ENCODE measurements at regions not wholly inside any gene's neighbourhood (a gene's known extent, or its start where the extent isn't known, plus 50 kb on each side); places are given as distances from the start of the nearest gene placed in this dataset.

DNA sequence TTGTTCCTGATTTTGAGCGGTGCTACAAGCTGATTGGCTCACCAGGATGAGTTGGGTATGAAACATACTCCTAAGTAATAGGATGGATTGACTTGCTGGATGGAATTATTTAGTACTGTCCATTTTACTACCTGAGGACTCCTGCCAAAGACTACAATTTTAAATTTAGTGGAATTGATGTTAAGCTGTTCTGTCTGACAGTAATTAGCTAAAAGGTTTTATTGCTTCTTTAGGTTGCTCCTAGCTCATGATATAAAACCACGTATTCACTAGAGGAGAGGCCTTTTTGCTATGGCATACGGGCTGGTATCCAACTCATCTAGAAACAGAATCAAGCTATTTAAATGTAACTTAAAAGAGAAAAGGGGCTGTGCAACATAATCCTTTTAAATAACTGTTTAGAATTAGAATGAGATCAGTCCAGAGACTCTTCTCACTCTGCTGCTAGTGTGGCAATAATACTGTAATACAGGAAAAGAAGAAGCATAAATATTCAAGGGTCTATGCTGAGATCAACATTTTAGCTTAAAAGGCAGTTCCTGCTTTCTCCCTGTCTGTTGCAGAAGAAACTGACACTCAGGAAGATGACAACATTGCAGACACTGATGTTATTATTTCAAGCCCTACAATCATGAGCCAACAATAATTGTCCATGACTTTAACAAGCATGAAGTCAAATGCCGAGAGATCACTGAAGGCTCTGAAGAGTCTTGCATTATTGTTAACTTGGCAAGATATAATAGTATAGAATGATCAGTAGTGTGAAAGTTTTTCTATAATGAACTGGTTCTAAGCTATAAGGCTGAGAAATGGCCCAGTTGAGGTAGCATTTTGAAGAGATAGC is 258.7 kb upstream of the ADGRL4 start:
- Histone ChIP-seq H3K4ac (ENCODE audit: low read depth in 1 of 2, low read length in 2 of 2) (no peak overlapping the region), H3K27me3 (ENCODE audit: control insufficient read depth in 1 of 2, insufficient read depth in 1 of 2, low read length in 2 of 2) (no peaks in the 10 kb centered on the region), H3K9ac (ENCODE audit: low read length) (no peak overlapping the region), H2BK15ac (ENCODE audit: low read depth, poor library complexity, severe bottlenecking) (no peak overlapping the region), H3K14ac (ENCODE audit: low read length in 2 of 2) (no peak overlapping the region), H2AK5ac (ENCODE audit: low read length, severe bottlenecking) (no peak overlapping the region), H3K4me2 (ENCODE audit: low read length, poor library complexity, severe bottlenecking) (no peak overlapping the region), H3K9me3 (ENCODE audit: control insufficient read depth, low read length) (no peaks in the 10 kb centered on the region), H4K8ac (ENCODE audit: low read length) (no peak overlapping the region), H2BK12ac (ENCODE audit: low read length in 2 of 2) (no peak overlapping the region), H3K27ac (ENCODE audit: low read length, poor library complexity, severe bottlenecking) (no peak overlapping the region), H3K4me3 (ENCODE audit: insufficient read depth in 1 of 2, low read depth in 1 of 2, low read length in 2 of 2) (no peak overlapping the region), H4K91ac (ENCODE audit: low read length) (no peak overlapping the region), H3K36me3 (ENCODE audit: control insufficient read depth in 1 of 2, insufficient read depth in 2 of 2, low read depth in 1 of 2, low read length in 2 of 2) (no peaks in the 10 kb centered on the region), H3K18ac (ENCODE audit: low read depth in 1 of 2, low read length in 2 of 2) (no peak overlapping the region), H3K23ac (ENCODE audit: low read length in 2 of 2) (no peak overlapping the region), H3K79me1 (replicated peaks; ENCODE audit: low read length, poor library complexity, severe bottlenecking) (no peaks in the 10 kb centered on the region), H2AFZ (ENCODE audit: low read depth, low read length) (no peak overlapping the region), H3K4me1 (ENCODE audit: control insufficient read depth, insufficient read depth, low read depth, low read length) (no peaks in the 10 kb centered on the region), H2BK120ac (ENCODE audit: low read depth, low read length) (no peak overlapping the region), H2BK5ac (ENCODE audit: low read depth, low read length, poor library complexity, severe bottlenecking) (no peak overlapping the region)
- WGBS = 97% methylated on average over 2 of the region's 4 CpGs
- DNase-seq = no peak

DNA sequence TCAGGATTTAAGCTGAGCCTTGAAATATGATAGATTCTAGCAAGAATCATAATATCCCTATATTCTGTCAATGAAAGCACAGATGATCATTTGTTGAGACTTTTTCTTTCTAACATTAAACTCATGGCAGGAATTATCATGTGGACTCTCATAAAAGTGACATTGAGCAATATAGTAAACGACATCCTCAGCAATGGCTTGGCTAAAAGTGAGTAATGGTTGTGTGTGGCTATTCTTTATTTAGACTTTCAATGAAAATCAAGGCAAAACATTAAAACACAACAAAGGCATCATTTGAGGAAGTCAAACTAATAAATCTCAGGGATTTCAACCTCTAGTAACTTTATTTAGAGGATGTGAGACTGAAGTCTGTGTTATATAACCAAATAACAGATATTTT is 257.8 kb upstream of the ADGRL4 start:
- Histone ChIP-seq H3K36me3 (ENCODE audit: control insufficient read depth in 1 of 2, insufficient read depth in 2 of 2, low read depth in 1 of 2, low read length in 2 of 2) (no peaks in the 10 kb centered on the region), H3K27me3 (ENCODE audit: control insufficient read depth in 1 of 2, insufficient read depth in 1 of 2, low read length in 2 of 2) (no peaks in the 10 kb centered on the region), H3K79me1 (replicated peaks; ENCODE audit: low read length, poor library complexity, severe bottlenecking) (no peaks in the 10 kb centered on the region), H3K9me3 (ENCODE audit: control insufficient read depth, low read length) (no peaks in the 10 kb centered on the region), H3K23ac (ENCODE audit: low read length in 2 of 2) (no peak overlapping the region), H2BK15ac (ENCODE audit: low read depth, poor library complexity, severe bottlenecking) (no peak overlapping the region), H4K8ac (ENCODE audit: low read length) (no peak overlapping the region), H2BK5ac (ENCODE audit: low read depth, low read length, poor library complexity, severe bottlenecking) (no peak overlapping the region), H2AFZ (ENCODE audit: low read depth, low read length) (no peak overlapping the region), H2BK12ac (ENCODE audit: low read length in 2 of 2) (no peak overlapping the region), H3K4me1 (ENCODE audit: control insufficient read depth, insufficient read depth, low read depth, low read length) (no peaks in the 10 kb centered on the region), H3K4me2 (ENCODE audit: low read length, poor library complexity, severe bottlenecking) (no peak overlapping the region), H4K91ac (ENCODE audit: low read length) (no peak overlapping the region), H3K27ac (ENCODE audit: low read length, poor library complexity, severe bottlenecking) (no peak overlapping the region), H3K14ac (ENCODE audit: low read length in 2 of 2) (no peak overlapping the region), H3K9ac (ENCODE audit: low read length) (no peak overlapping the region), H2AK5ac (ENCODE audit: low read length, severe bottlenecking) (no peak overlapping the region), H2BK120ac (ENCODE audit: low read depth, low read length) (no peak overlapping the region), H3K4ac (ENCODE audit: low read depth in 1 of 2, low read length in 2 of 2) (no peak overlapping the region), H3K18ac (ENCODE audit: low read depth in 1 of 2, low read length in 2 of 2) (no peak overlapping the region), H3K4me3 (ENCODE audit: insufficient read depth in 1 of 2, low read depth in 1 of 2, low read length in 2 of 2) (no peak overlapping the region)
- WGBS = no CpG with 5 or more reads among the region's 1 CpG
- DNase-seq = no peak

DNA sequence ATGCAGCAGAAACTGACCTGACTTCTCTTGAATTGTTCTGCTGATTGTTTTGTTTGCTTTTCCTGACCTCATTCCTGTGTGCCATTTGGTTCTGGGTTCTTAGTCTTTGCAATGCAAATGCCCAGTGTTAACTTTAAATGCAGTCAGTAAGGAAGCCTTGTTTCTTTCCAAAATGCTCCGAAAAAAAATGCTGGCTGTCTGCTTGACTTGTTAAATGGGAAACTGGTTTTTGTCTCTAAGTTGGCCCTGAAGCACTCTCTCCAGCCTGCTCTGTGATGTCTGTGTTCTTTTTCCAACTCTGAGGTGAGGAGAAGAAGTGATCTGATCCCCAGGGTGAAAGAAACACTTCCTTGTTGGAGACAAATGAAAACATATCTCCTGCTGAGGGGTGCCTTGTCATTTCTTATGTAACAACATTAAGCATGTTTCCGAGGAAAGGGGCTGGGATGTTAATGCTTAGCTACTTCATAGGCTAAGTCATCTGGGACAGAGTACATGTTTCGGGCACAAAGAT is 256.3 kb upstream of the ADGRL4 start:
- Histone ChIP-seq H3K18ac (ENCODE audit: low read depth in 1 of 2, low read length in 2 of 2) (no peak overlapping the region), H2BK15ac (ENCODE audit: low read depth, poor library complexity, severe bottlenecking) (no peak overlapping the region), H2AFZ (ENCODE audit: low read depth, low read length) (no peak overlapping the region), H3K9ac (ENCODE audit: low read length) (no peak overlapping the region), H2AK5ac (ENCODE audit: low read length, severe bottlenecking) (no peak overlapping the region), H2BK5ac (ENCODE audit: low read depth, low read length, poor library complexity, severe bottlenecking) (no peak overlapping the region), H2BK12ac (ENCODE audit: low read length in 2 of 2) (no peak overlapping the region), H3K4ac (ENCODE audit: low read depth in 1 of 2, low read length in 2 of 2) (peak overlapping the region in 1 of 2 experiments; percentile 32), H3K14ac (ENCODE audit: low read length in 2 of 2) (no peak overlapping the region), H3K27me3 (ENCODE audit: control insufficient read depth in 1 of 2, insufficient read depth in 1 of 2, low read length in 2 of 2) (no peaks in the 10 kb centered on the region), H3K36me3 (ENCODE audit: control insufficient read depth in 1 of 2, insufficient read depth in 2 of 2, low read depth in 1 of 2, low read length in 2 of 2) (no peaks in the 10 kb centered on the region), H4K91ac (ENCODE audit: low read length) (no peak overlapping the region), H3K4me1 (ENCODE audit: control insufficient read depth, insufficient read depth, low read depth, low read length) (no peaks in the 10 kb centered on the region), H3K27ac (ENCODE audit: low read length, poor library complexity, severe bottlenecking) (no peak overlapping the region), H4K8ac (ENCODE audit: low read length) (no peak overlapping the region), H3K4me2 (ENCODE audit: low read length, poor library complexity, severe bottlenecking) (no peak overlapping the region), H3K23ac (ENCODE audit: low read length in 2 of 2) (no peak overlapping the region), H3K9me3 (ENCODE audit: control insufficient read depth, low read length) (no peaks in the 10 kb centered on the region), H2BK120ac (ENCODE audit: low read depth, low read length) (no peak overlapping the region), H3K4me3 (ENCODE audit: insufficient read depth in 1 of 2, low read depth in 1 of 2, low read length in 2 of 2) (no peak overlapping the region), H3K79me1 (replicated peaks; ENCODE audit: low read length, poor library complexity, severe bottlenecking) (no peaks in the 10 kb centered on the region)
- no peak for DNase-seq
- 46% methylated on average over 3 of the region's 3 CpGs for WGBS

DNA sequence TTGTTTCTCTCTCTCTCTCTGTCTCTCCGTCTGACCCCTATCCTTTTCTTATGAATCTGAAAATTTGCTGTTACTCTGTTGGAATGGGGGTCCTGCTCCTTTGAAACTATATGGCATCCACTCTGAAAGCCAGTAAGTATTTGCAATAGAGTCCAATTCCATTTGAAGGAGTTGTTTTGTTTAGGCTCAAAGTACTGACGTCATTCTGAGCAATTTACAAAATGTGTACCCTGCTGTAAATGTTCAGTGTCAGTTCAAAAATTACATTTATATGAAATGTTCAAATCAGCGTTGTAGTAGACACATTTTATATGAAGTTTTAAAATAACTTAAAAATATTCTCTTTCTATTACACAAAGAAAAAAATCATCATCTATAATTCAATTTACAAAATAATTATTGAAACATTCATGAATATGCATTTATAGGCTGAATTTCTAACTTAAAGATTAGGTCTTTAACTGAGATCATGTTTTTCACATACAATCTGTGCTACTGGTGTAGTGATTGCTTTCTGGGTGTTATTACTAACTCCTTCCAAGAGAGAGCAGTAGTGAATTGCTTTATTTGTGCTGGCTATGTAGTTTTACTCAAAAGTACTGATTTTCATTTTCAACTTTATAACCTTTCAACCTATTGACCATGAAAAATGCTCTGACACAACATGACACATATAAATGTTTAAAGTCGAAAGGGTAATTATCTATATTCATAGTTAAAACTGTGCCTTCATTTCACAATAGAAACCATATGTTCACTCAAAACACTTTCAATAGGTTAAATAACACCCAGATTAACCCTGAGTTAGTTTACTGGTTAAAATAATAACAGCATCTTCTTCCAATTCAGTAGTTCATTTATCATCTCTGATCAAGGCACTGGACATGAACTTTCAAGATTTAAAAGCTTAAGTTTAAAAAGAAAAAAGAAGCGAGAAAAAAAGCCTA is 253.1 kb upstream of the ADGRL4 start:
- no peak overlapping the region for H2AFZ ChIP-seq (ENCODE audit: low read depth, low read length)
- H3K4ac ChIP-seq (ENCODE audit: low read depth in 1 of 2, low read length in 2 of 2) = no peak overlapping the region
- no peak overlapping the region for H3K23ac ChIP-seq (ENCODE audit: low read length in 2 of 2)
- no peak overlapping the region for H4K91ac ChIP-seq (ENCODE audit: low read length)
- no peaks in the 10 kb centered on the region for H3K36me3 ChIP-seq (ENCODE audit: control insufficient read depth in 1 of 2, insufficient read depth in 2 of 2, low read depth in 1 of 2, low read length in 2 of 2)
- H3K27me3 ChIP-seq (ENCODE audit: control insufficient read depth in 1 of 2, insufficient read depth in 1 of 2, low read length in 2 of 2) = no peaks in the 10 kb centered on the region
- H2BK5ac ChIP-seq (ENCODE audit: low read depth, low read length, poor library complexity, severe bottlenecking) = no peak overlapping the region
- peak overlapping the region; percentile 50 for H3K9ac ChIP-seq (ENCODE audit: low read length)
- DNase-seq = peak; percentile 51
- no peak overlapping the region for H4K8ac ChIP-seq (ENCODE audit: low read length)
- no peak overlapping the region for H2BK120ac ChIP-seq (ENCODE audit: low read depth, low read length)
- H2AK5ac ChIP-seq (ENCODE audit: low read length, severe bottlenecking) = no peak overlapping the region
- H2BK15ac ChIP-seq (ENCODE audit: low read depth, poor library complexity, severe bottlenecking) = no peak overlapping the region
- H2BK12ac ChIP-seq (ENCODE audit: low read length in 2 of 2) = no peak overlapping the region
- no peak overlapping the region for H3K27ac ChIP-seq (ENCODE audit: low read length, poor library complexity, severe bottlenecking)
- H3K18ac ChIP-seq (ENCODE audit: low read depth in 1 of 2, low read length in 2 of 2) = no peak overlapping the region
- H3K4me1 ChIP-seq (ENCODE audit: control insufficient read depth, insufficient read depth, low read depth, low read length) = no peaks in the 10 kb centered on the region
- WGBS = 67% methylated on average over 1 of the region's 5 CpGs
- H3K14ac ChIP-seq (ENCODE audit: low read length in 2 of 2) = no peak overlapping the region
- H3K4me2 ChIP-seq (ENCODE audit: low read length, poor library complexity, severe bottlenecking) = no peak overlapping the region
- H3K9me3 ChIP-seq (ENCODE audit: control insufficient read depth, low read length) = no peaks in the 10 kb centered on the region
- H3K79me1 ChIP-seq (replicated peaks; ENCODE audit: low read length, poor library complexity, severe bottlenecking) = no peaks in the 10 kb centered on the region
- no peak overlapping the region for H3K4me3 ChIP-seq (ENCODE audit: insufficient read depth in 1 of 2, low read depth in 1 of 2, low read length in 2 of 2)

All from mesenchymal stem cell (in vitro differentiated cells and primary cell).